ENCODE measurements at regions not wholly inside any gene's neighbourhood (a gene's known extent, or its start where the extent isn't known, plus 50 kb on each side); places are given as distances from the start of the nearest gene placed in this dataset.

GRCh38 chr5:10912435-10912834 is 151.4 kb upstream of the DAP start:
- TF ChIP-seq, protein P1, sequence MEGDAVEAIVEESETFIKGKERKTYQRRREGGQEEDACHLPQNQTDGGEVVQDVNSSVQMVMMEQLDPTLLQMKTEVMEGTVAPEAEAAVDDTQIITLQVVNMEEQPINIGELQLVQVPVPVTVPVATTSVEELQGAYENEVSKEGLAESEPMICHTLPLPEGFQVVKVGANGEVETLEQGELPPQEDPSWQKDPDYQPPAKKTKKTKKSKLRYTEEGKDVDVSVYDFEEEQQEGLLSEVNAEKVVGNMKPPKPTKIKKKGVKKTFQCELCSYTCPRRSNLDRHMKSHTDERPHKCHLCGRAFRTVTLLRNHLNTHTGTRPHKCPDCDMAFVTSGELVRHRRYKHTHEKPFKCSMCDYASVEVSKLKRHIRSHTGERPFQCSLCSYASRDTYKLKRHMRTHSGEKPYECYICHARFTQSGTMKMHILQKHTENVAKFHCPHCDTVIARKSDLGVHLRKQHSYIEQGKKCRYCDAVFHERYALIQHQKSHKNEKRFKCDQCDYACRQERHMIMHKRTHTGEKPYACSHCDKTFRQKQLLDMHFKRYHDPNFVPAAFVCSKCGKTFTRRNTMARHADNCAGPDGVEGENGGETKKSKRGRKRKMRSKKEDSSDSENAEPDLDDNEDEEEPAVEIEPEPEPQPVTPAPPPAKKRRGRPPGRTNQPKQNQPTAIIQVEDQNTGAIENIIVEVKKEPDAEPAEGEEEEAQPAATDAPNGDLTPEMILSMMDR (IDR thresholded peaks at IDR 0.05): no peak
- no peak for TF ChIP-seq POLR2AphosphoS5 (IDR thresholded peaks at IDR 0.05)
- TF ChIP-seq EP300 (IDR thresholded peaks at IDR 0.05): no peak
- no peak for TF ChIP-seq POLR2A (IDR thresholded peaks at IDR 0.05)
